HUES64 (cell line): ENCODE measurements at regions not wholly inside any gene's neighbourhood (a gene's known extent, or its start where the extent isn't known, plus 50 kb on each side); places are given as distances from the start of the nearest gene placed in this dataset.
"Not testable (repeated sequence)": the region's sequence is repeated elsewhere in the genome, so short reads cannot be mapped to it uniquely, and the experiment has no call there.

Source experiments
- H3K27ac ChIP-seq: 2 replicates; pipeline ENCODE4 v1.7.0; 2013; ENCODE audit warnings: low read depth, low read length, inconsistent platforms
- H3K27me3 ChIP-seq: 2 replicates; pipeline ENCODE4 v1.6.1; 2013; ENCODE audit warnings: mild to moderate bottlenecking, low read length; ENCODE audit not compliant: insufficient read depth
- H3K36me3 ChIP-seq: 2 replicates; pipeline ENCODE4 v1.6.1; 2013; ENCODE audit warnings: mild to moderate bottlenecking, low read length; ENCODE audit not compliant: insufficient read depth
- H3K4me1 ChIP-seq: 2 replicates; pipeline ENCODE4 v1.6.1; 2013; ENCODE audit warnings: mild to moderate bottlenecking, low read length, moderate library complexity; ENCODE audit not compliant: insufficient read depth
- H3K4me3 ChIP-seq: 2 replicates; pipeline ENCODE4 v1.5.1; 2013; ENCODE audit warnings: mild to moderate bottlenecking, low read length, moderate library complexity
- H3K9ac ChIP-seq: 2 replicates; pipeline ENCODE4 v1.6.1; 2013; ENCODE audit warnings: mild to moderate bottlenecking, low read depth, low read length
- H3K9me3 ChIP-seq: 2 replicates; pipeline ENCODE4 v1.6.1; 2013; ENCODE audit warnings: low read depth, low read length; ENCODE audit not compliant: insufficient read depth
- WGBS: fragments of 150-250, 120-280 bp; methylation state at CpG from one replicate; pipeline ENCODE4 v1.1.7; 2013; ENCODE audit warnings: missing lambda C conversion rate; 5-methylcytosine and 5-hydroxymethylcytosine counted together

DNA sequence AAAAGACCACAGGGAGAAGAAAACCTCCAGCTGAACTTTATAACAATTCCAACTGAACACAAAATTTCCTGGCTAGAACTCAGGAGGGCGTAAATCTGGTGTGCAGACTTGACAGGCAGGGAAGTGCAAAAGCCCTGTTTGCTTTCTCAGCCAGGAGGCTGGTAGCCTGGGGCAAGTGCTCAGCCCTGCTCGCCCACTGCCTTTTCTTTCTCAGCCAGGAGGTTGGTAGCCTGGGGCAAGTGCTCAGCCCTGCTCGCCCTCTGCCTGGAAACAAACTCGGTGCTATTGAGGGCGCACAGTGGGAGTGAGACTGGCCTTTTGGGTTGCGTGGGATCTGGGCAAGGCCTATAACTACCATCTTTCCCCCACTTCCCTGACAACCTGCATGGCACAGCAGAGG is 275.4 kb upstream of the MAOA start:
- Histone ChIP-seq H3K4me3 (no peak overlapping the region), H3K36me3 (no peaks in the 10 kb centered on the region), H3K9me3 (no peaks in the 10 kb centered on the region; the same call in 1 of the 2 replicates), H3K9ac (no peak overlapping the region), H3K27ac (no peak overlapping the region), H3K27me3 (no peaks in the 10 kb centered on the region), H3K4me1 (no peaks in the 10 kb centered on the region)
- 85% methylated on average over 6 of the region's 6 CpGs for WGBS

DNA sequence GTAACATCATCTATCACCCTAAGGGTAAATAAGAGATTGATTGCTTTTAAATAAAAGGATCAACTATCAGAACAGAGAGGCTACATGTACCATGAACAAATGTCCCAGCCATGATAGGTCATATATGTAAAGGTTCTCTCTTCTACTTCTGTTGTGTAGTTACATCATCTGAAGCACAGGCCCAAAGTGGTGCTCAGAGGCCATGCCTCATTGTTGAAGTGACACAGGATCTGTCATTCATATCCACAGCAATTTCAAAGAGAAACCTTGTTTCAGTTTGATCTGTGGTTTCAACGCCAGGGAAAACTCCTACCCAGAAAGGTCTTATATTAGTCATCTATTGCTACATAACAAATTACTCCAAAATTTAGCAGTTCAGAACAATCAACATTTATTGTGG is 269.2 kb upstream of the MAOA start:
- no peaks in the 10 kb centered on the region for H3K27me3 ChIP-seq
- no peaks in the 10 kb centered on the region for H3K9me3 ChIP-seq
- H3K27ac ChIP-seq: no peak overlapping the region
- no peak overlapping the region for H3K4me3 ChIP-seq
- no peaks in the 10 kb centered on the region for H3K36me3 ChIP-seq
- 89% methylated on average over 1 of the region's 1 CpG for WGBS
- H3K4me1 ChIP-seq: no peaks in the 10 kb centered on the region
- no peak overlapping the region for H3K9ac ChIP-seq

- WGBS: no CpG with 5 or more reads among the region's 1 CpG
- Histone ChIP-seq H3K36me3 (no peaks in the 10 kb centered on the region), H3K4me1 (no peaks in the 10 kb centered on the region), H3K9ac (no peak overlapping the region), H3K27ac (no peak overlapping the region), H3K27me3 (no peaks in the 10 kb centered on the region), H3K4me3 (no peak overlapping the region), H3K9me3 (no peaks in the 10 kb centered on the region)
Measured at GRCh38 chrX:43405191-43405590, 250.9 kb upstream of the MAOA start.

DNA sequence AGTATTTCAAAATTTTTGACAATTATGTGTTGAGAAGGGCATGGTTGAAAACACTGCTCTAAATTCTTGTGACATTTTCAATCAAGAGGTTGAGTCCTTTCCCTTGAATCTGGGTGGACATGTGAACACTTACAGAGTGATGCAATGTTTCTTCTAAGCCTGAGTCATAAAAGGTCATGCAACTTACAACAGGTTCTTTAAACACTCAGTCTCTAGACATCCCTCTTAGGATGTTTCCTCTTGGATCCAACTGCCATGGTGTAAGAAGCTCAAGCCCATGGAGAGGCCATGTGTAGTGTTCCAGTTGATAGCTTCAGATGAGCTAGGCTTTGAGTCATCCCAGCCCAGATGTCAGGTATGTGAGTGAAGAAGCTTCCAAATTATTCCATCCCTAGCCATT is 232.2 kb upstream of the MAOA start:
- Histone ChIP-seq H3K9ac (no peak overlapping the region), H3K27ac (no peak overlapping the region), H3K27me3 (no peaks in the 10 kb centered on the region), H3K4me3 (no peak overlapping the region), H3K9me3 (no peaks in the 10 kb centered on the region), H3K36me3 (no peaks in the 10 kb centered on the region), H3K4me1 (no peaks in the 10 kb centered on the region)

GRCh38 chrX:43436517-43436916 is 219.6 kb upstream of the MAOA start:
- no peak overlapping the region for H3K27ac ChIP-seq
- H3K27me3 ChIP-seq: no peaks in the 10 kb centered on the region
- no peak overlapping the region for H3K4me3 ChIP-seq
- H3K9me3 ChIP-seq: no peaks in the 10 kb centered on the region
- WGBS: 94% methylated on average over 2 of the region's 2 CpGs
- H3K4me1 ChIP-seq: no peaks in the 10 kb centered on the region
- no peaks in the 10 kb centered on the region for H3K36me3 ChIP-seq
- H3K9ac ChIP-seq: no peak overlapping the region

GRCh38 chrX:43446752-43447151 is 209.3 kb upstream of the MAOA start:
- WGBS: no CpG with 5 or more reads among the region's 2 CpGs

DNA sequence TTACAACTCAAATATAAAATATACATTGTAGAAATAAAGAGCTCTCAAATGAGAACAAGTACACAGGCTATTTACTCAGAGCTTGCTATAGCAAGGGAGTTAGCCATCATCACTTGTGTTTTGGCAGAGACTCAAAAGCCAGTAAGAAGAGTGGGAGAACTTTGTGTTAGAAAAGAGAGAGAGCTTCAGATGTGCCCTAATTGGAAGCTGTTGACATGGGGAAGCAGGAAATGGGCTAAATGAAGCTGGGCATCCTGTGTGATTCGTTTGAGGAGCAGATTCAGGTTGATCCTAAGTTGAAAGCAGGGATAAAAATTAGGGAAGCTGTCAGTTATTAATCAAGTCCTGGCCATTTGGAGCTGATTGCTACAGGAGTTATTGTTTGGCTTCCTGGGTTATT is 207.4 kb upstream of the MAOA start:
- Histone ChIP-seq H3K27ac (no peak overlapping the region), H3K27me3 (no peaks in the 10 kb centered on the region), H3K36me3 (peaks cover 2% of the 10 kb centered on the region; the same call in 1 of the 2 replicates), H3K4me1 (peaks cover 9% of the 10 kb centered on the region), H3K9me3 (peaks cover 28% of the 10 kb centered on the region), H3K4me3 (no peak overlapping the region), H3K9ac (no peak overlapping the region)
- WGBS: 88% methylated on average over 1 of the region's 1 CpG

More at GRCh38 chrX:43446752-43447151, 209.3 kb upstream of the MAOA start:
- no peaks in the 10 kb centered on the region for H3K27me3 ChIP-seq
- H3K36me3 ChIP-seq: peaks cover under 1% of the 10 kb centered on the region; the same call in 1 of the 2 replicates
- H3K9me3 ChIP-seq: peaks cover 10% of the 10 kb centered on the region
- H3K9ac ChIP-seq: no peak overlapping the region
- peaks cover 9% of the 10 kb centered on the region for H3K4me1 ChIP-seq
- H3K4me3 ChIP-seq: no peak overlapping the region
- no peak overlapping the region for H3K27ac ChIP-seq

- peak overlapping the region; percentile 39; the same call in 1 of the 2 replicates for H3K9ac ChIP-seq
- H3K27ac ChIP-seq: peak overlapping the region; percentile 92
- H3K36me3 ChIP-seq: peaks cover 2% of the 10 kb centered on the region; the same call in 1 of the 2 replicates
- 52% methylated on average over 4 of the region's 4 CpGs for WGBS
- H3K9me3 ChIP-seq: peaks cover 28% of the 10 kb centered on the region
- H3K27me3 ChIP-seq: no peaks in the 10 kb centered on the region
- H3K4me1 ChIP-seq: peaks cover 9% of the 10 kb centered on the region
- no peak overlapping the region for H3K4me3 ChIP-seq
Measured at GRCh38 chrX:43450355-43450754, 205.7 kb upstream of the MAOA start.

DNA sequence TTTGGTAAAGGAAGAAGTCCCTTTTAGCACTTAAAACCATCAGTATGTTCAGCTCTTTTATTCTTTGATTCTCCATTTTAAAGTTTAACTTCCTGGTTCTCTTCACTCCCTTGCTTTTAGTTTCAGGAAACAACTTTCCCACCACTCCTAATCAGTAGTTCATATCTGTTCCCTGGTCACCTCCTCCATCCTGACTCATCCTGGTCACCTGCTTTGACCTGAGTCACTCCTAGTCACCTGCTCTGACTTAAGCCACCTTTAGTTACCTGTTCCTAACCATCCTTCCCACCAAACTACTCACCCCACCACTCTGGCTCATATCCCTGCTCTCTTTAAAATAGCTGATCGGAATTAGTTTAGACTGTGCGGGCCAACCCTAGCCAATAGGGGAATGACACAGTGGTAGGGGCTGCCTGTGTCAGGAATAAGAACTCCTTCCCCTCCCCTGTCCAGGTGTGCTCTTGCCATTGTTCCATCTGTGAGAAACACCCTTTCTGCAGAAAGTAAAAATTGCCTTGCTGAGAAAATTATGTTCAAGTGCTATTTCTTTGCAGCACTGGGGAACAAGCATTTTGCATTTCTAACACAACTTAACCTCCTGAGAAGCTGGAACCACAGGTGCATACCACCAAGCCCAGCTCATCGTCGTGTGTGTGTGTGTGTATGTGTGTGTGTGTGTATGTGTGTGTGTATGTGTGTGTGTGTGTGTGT is 204.0 kb upstream of the MAOA start:
- not testable (repeated sequence) for H3K4me3 ChIP-seq, H3K9ac ChIP-seq, H3K4me1 ChIP-seq, H3K36me3 ChIP-seq, H3K27me3 ChIP-seq, H3K27ac ChIP-seq
- H3K9me3 ChIP-seq: peaks cover 28% of the 10 kb centered on the region
- WGBS: no CpG with 5 or more reads among the region's 4 CpGs

GRCh38 chrX:43456063-43456462 is 200.0 kb upstream of the MAOA start:
- Histone ChIP-seq H3K9me3 (peaks cover 24% of the 10 kb centered on the region), H3K4me1 (no peaks in the 10 kb centered on the region), H3K9ac (no peak overlapping the region), H3K36me3 (peaks cover 2% of the 10 kb centered on the region; the same call in 1 of the 2 replicates), H3K27ac (no peak overlapping the region), H3K27me3 (no peaks in the 10 kb centered on the region), H3K4me3 (no peak overlapping the region)
- WGBS: 93% methylated on average over 3 of the region's 3 CpGs

GRCh38 chrX:43456906-43457305 is 199.2 kb upstream of the MAOA start:
- Histone ChIP-seq H3K27ac (no peak overlapping the region), H3K9me3 (peaks cover 16% of the 10 kb centered on the region), H3K9ac (no peak overlapping the region), H3K4me3 (no peak overlapping the region), H3K36me3 (no peaks in the 10 kb centered on the region), H3K4me1 (no peaks in the 10 kb centered on the region), H3K27me3 (no peaks in the 10 kb centered on the region)
- no CpG with 5 or more reads among the region's 2 CpGs for WGBS
